Thoracic aorta (tissue), 2 donors: ENCODE measurements at regions not wholly inside any gene's neighbourhood (a gene's known extent, or its start where the extent isn't known, plus 50 kb on each side); places are given as distances from the start of the nearest gene placed in this dataset.
"Not testable (repeated sequence)": the region's sequence is repeated elsewhere in the genome, so short reads cannot be mapped to it uniquely, and the experiment has no call there.

Source experiments
- ATAC-seq: fragments of 150-250 bp; one replicate; pipeline ENCODE4 v1.8.0; 2017; ENCODE audit warnings: low read depth; ENCODE audit not compliant: insufficient number of reproducible peaks, low FRiP score
- DNase-seq: peaks from one replicate; pipeline ENCODE4 v3.0.0-alpha.2; 2020; ENCODE audit warnings: low spot score
- H3K27ac ChIP-seq, 2 donors: fragments of 200-600 bp; sonication (generic); 1 replicate in 1 of 2; 2 replicates in 1 of 2; pipeline ENCODE4 v1.5.1; 2016; ENCODE audit warnings: mild to moderate bottlenecking in 2 of 2, moderate library complexity in 2 of 2
- H3K27me3 ChIP-seq: fragments of 200-600 bp; sonication (generic); replicated peaks from 2 replicates; pipeline ENCODE4 v1.6.0; 2016; ENCODE audit warnings: mild to moderate bottlenecking; ENCODE audit not compliant: insufficient read depth
- H3K36me3 ChIP-seq: fragments of 200-600 bp; sonication (generic); one replicate; pipeline ENCODE4 v1.5.1; 2016
- H3K4me1 ChIP-seq, 2 donors: fragments of 200-600 bp; sonication (generic); 1 replicate in 1 of 2; 2 replicates in 1 of 2; pipeline versions ENCODE4 v1.5.1 to v1.6.0; 2016; ENCODE audit warnings: low read depth in 2 of 2, mild to moderate bottlenecking in 1 of 2; ENCODE audit not compliant: control insufficient read depth in 1 of 2
- H3K4me3 ChIP-seq: fragments of 200-600 bp; sonication (generic); 2 replicates; pipeline ENCODE4 v1.5.1; 2016; ENCODE audit warnings: mild to moderate bottlenecking
- H3K9me3 ChIP-seq: fragments of 200-600 bp; sonication (generic); 2 replicates; pipeline ENCODE4 v1.5.1; 2016
- TF ChIP-seq, protein P1 (sequence below): fragments of 200-600 bp; sonication (generic); IDR thresholded peaks from one replicate; pipeline ENCODE4 v1.5.1; 2019; ENCODE audit warnings: antibody characterized with exemption

- Histone ChIP-seq H3K36me3 (no peaks in the 10 kb centered on the region), H3K27me3 (no peaks in the 10 kb centered on the region), H3K4me1 (peaks cover 0 to 5% of the 10 kb centered on the region in 2 donors), H3K9me3 (no peaks in the 10 kb centered on the region), H3K27ac (no peak overlapping the region), H3K4me3 (no peak overlapping the region)
- TF ChIP-seq, protein P1, sequence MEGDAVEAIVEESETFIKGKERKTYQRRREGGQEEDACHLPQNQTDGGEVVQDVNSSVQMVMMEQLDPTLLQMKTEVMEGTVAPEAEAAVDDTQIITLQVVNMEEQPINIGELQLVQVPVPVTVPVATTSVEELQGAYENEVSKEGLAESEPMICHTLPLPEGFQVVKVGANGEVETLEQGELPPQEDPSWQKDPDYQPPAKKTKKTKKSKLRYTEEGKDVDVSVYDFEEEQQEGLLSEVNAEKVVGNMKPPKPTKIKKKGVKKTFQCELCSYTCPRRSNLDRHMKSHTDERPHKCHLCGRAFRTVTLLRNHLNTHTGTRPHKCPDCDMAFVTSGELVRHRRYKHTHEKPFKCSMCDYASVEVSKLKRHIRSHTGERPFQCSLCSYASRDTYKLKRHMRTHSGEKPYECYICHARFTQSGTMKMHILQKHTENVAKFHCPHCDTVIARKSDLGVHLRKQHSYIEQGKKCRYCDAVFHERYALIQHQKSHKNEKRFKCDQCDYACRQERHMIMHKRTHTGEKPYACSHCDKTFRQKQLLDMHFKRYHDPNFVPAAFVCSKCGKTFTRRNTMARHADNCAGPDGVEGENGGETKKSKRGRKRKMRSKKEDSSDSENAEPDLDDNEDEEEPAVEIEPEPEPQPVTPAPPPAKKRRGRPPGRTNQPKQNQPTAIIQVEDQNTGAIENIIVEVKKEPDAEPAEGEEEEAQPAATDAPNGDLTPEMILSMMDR = no peak
- ATAC-seq (no peak), DNase-seq (no peak)
Measured at GRCh38 chr15:62323353-62323890, 158.3 kb upstream of the C2CD4B start.

- Histone ChIP-seq H3K36me3 (no peaks in the 10 kb centered on the region), H3K4me3 (no peak overlapping the region), H3K9me3 (no peaks in the 10 kb centered on the region), H3K27ac (no peak overlapping the region), H3K27me3 (no peaks in the 10 kb centered on the region), H3K4me1 (peaks cover 0 to 5% of the 10 kb centered on the region in 2 donors)
- TF ChIP-seq, protein P1 = no peak
- DNase-seq (no peak), ATAC-seq (no peak)
Measured at GRCh38 chr15:62324382-62324781, 159.3 kb upstream of the C2CD4B start.

DNA sequence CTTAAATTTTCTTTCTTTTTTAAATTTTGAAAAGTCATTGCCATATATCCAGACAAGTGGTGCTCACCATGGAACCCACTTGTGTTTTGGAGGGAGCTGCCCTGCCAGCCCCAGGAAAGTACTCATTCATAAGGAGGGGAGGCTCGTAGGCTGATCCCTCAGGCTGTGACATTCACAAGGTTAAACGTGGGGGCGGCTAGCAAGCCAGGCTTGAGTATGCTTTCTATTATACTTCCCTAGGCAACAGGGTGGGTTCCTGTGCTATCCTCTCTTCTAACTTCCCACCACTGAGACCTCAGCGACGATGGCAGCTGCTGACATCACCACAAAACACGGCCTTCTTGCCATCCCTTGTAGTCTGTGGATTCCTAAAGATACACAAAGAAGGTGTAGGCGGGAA lies 160.5 kb upstream of the C2CD4B start:
- H3K4me1 ChIP-seq = peaks cover 0 to 3% of the 10 kb centered on the region in 2 donors
- TF ChIP-seq, protein P1 = no peak
- ATAC-seq (no peak), DNase-seq (no peak)
- H3K4me3 ChIP-seq = no peak overlapping the region
- no peaks in the 10 kb centered on the region for H3K9me3 ChIP-seq
- no peaks in the 10 kb centered on the region for H3K27me3 ChIP-seq
- H3K27ac ChIP-seq = no peak overlapping the region
- no peaks in the 10 kb centered on the region for H3K36me3 ChIP-seq

GRCh38 chr15:62326460-62327011 lies 161.5 kb upstream of the C2CD4B start:
- DNase-seq (no peak), ATAC-seq (no peak)
- Histone ChIP-seq H3K27me3 (no peaks in the 10 kb centered on the region), H3K9me3 (no peaks in the 10 kb centered on the region), H3K27ac (no peak overlapping the region), H3K4me1 (no peaks in the 10 kb centered on the region), H3K4me3 (no peak overlapping the region), H3K36me3 (no peaks in the 10 kb centered on the region)
- TF ChIP-seq, protein P1 = no peak

- ATAC-seq (no peak), DNase-seq (no peak)
- TF ChIP-seq, protein P1 = no peak
- Histone ChIP-seq H3K36me3 (no peaks in the 10 kb centered on the region), H3K4me1 (no peaks in the 10 kb centered on the region), H3K9me3 (no peaks in the 10 kb centered on the region), H3K4me3 (no peak overlapping the region), H3K27ac (no peak overlapping the region), H3K27me3 (no peaks in the 10 kb centered on the region)
Measured at GRCh38 chr15:62327406-62327805, 162.3 kb upstream of the C2CD4B start.

GRCh38 chr15:62332472-62332871 lies 167.4 kb upstream of the C2CD4B start:
- H3K36me3 ChIP-seq, ATAC-seq, H3K9me3 ChIP-seq, H3K4me3 ChIP-seq, H3K4me1 ChIP-seq, DNase-seq, H3K27me3 ChIP-seq, H3K27ac ChIP-seq: not testable (repeated sequence)
